22Rv1 (cell line): ENCODE measurements at regions not wholly inside any gene's neighbourhood (a gene's known extent, or its start where the extent isn't known, plus 50 kb on each side); places are given as distances from the start of the nearest gene placed in this dataset.

Experiments
- ZFX ChIP-seq: fragments of 450-650 bp; IDR thresholded peaks from 2 replicates; pipeline ENCODE4 v1.6.1; 2017; ENCODE audit warnings: antibody characterized with exemption, borderline replicate concordance
- TF ChIP-seq, protein P1 (sequence below): fragments of 450-650 bp; IDR thresholded peaks from 2 replicates; pipeline ENCODE4 v1.5.1; 2017; ENCODE audit warnings: mild to moderate bottlenecking

GRCh38 chr2:212906620-212907019, 244.8 kb downstream of the IKZF2 start:
- TF ChIP-seq, protein P1, sequence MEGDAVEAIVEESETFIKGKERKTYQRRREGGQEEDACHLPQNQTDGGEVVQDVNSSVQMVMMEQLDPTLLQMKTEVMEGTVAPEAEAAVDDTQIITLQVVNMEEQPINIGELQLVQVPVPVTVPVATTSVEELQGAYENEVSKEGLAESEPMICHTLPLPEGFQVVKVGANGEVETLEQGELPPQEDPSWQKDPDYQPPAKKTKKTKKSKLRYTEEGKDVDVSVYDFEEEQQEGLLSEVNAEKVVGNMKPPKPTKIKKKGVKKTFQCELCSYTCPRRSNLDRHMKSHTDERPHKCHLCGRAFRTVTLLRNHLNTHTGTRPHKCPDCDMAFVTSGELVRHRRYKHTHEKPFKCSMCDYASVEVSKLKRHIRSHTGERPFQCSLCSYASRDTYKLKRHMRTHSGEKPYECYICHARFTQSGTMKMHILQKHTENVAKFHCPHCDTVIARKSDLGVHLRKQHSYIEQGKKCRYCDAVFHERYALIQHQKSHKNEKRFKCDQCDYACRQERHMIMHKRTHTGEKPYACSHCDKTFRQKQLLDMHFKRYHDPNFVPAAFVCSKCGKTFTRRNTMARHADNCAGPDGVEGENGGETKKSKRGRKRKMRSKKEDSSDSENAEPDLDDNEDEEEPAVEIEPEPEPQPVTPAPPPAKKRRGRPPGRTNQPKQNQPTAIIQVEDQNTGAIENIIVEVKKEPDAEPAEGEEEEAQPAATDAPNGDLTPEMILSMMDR, result no peak
- no peak for TF ChIP-seq ZFX
